ENCODE measurements at regions not wholly inside any gene's neighbourhood (a gene's known extent, or its start where the extent isn't known, plus 50 kb on each side); places are given as distances from the start of the nearest gene placed in this dataset.

DNA sequence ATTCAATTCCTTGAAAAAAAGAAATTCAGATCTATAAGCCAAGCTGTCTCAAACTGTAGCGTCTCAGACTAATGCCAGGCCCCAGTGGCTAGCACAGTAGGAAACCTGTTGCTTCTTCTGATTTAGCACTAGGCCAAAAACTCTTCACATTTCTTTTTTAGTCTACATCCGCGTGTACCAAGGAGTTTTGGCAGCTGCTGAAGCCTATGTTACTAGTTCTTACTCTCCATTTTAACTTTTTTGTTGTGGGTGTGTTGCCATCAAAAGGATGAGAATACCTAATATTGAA lies 65.0 kb upstream of the BTN3A2 start:
- H3K27ac Mint-ChIP-seq, result no peak overlapping the region
- H3K4me1 Mint-ChIP-seq (ENCODE audit: low read depth), result peaks cover 63% of the 10 kb centered on the region

DNA sequence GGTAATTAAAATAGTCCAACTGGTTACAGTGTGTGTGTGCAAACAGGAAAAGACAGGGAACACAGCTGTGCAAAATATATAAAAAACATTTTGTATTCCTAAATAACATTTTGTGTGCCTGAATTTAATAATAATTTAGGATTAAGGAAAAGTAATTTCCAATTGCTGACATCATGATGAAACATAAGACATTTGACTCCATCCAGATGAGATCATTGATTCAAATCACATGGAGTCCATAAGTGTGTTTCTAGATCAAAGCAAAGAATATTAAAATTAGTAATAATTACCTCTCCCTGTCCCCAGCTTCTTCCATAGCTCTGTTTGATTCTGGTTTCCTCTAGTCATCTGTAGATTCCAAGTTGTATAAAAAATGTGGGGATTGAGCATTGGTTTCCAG lies 64.6 kb upstream of the BTN3A2 start:
- Mint-ChIP-seq H3K4me3 (peak overlapping the region; percentile 56), H3K9me3 (peaks cover 8% of the 10 kb centered on the region), H3K4me1 (ENCODE audit: low read depth) (peaks cover 66% of the 10 kb centered on the region), H3K36me3 (ENCODE audit: low read depth) (no peaks in the 10 kb centered on the region), H3K27me3 (no peaks in the 10 kb centered on the region), H3K27ac (peak overlapping the region; percentile 85)

More for the DNA sequence above, 65.0 kb upstream of the BTN3A2 start:
- Mint-ChIP-seq H3K4me3 (no peak overlapping the region), H3K36me3 (ENCODE audit: low read depth) (no peaks in the 10 kb centered on the region), H3K9me3 (peaks cover 8% of the 10 kb centered on the region), H3K27me3 (no peaks in the 10 kb centered on the region)

DNA sequence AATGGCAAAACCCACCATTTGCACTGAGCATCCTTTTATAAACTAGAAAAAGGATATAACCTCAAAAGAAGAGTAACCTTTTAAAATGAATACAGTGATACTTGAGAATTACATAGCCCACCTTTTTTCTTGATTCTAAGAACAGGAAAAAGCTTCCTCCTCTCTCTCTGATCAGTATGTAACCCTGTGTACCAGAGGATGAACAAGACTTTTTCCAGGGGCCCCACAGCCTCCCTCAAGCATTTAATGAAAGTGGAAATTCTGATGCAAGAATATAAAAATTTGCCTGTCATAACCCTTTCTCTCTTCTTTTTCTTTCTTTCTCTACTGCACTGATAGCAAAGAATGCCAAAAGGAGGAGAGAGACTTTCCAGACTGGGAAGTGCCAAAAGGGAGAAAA lies 64.2 kb upstream of the BTN3A2 start:
- H3K4me1 Mint-ChIP-seq (ENCODE audit: low read depth), result peaks cover 66% of the 10 kb centered on the region
- peak overlapping the region; percentile 85 for H3K27ac Mint-ChIP-seq
- H3K9me3 Mint-ChIP-seq, result peaks cover 8% of the 10 kb centered on the region
- no peaks in the 10 kb centered on the region for H3K27me3 Mint-ChIP-seq
- peak overlapping the region; percentile 57 for H3K4me3 Mint-ChIP-seq
- no peaks in the 10 kb centered on the region for H3K36me3 Mint-ChIP-seq (ENCODE audit: low read depth)

DNA sequence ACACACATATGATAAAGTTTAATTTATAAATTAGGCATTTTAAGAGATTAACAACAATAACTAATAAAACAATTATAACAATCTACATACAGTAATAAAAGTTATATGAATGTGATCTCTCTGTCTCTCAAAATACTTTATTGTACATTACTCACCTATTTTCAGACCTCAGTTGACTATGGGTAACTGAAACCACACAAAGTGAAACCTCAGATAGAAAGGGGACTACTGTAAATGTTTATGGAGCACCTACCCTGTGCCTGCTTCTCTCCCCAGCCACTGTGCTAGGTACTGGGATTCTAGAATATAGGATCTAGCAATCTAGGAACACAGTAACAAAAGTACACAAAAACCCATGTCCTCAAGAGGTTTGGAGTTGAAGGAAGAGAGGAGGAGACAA lies 63.4 kb upstream of the BTN3A2 start:
- peak overlapping the region; percentile 22 for H3K4me3 Mint-ChIP-seq
- H3K36me3 Mint-ChIP-seq (ENCODE audit: low read depth), result no peaks in the 10 kb centered on the region
- H3K4me1 Mint-ChIP-seq (ENCODE audit: low read depth), result peaks cover 68% of the 10 kb centered on the region
- peaks cover 8% of the 10 kb centered on the region for H3K9me3 Mint-ChIP-seq
- no peaks in the 10 kb centered on the region for H3K27me3 Mint-ChIP-seq
- H3K27ac Mint-ChIP-seq, result peak overlapping the region; percentile 85

GRCh38 chr6:26302941-26303559 lies 61.9 kb upstream of the BTN3A2 start:
- Mint-ChIP-seq H3K27me3 (no peaks in the 10 kb centered on the region), H3K27ac (peak overlapping the region; percentile 45), H3K4me1 (ENCODE audit: low read depth) (peaks cover 70% of the 10 kb centered on the region), H3K36me3 (ENCODE audit: low read depth) (no peaks in the 10 kb centered on the region), H3K9me3 (peaks cover 8% of the 10 kb centered on the region), H3K4me3 (no peak overlapping the region)

DNA sequence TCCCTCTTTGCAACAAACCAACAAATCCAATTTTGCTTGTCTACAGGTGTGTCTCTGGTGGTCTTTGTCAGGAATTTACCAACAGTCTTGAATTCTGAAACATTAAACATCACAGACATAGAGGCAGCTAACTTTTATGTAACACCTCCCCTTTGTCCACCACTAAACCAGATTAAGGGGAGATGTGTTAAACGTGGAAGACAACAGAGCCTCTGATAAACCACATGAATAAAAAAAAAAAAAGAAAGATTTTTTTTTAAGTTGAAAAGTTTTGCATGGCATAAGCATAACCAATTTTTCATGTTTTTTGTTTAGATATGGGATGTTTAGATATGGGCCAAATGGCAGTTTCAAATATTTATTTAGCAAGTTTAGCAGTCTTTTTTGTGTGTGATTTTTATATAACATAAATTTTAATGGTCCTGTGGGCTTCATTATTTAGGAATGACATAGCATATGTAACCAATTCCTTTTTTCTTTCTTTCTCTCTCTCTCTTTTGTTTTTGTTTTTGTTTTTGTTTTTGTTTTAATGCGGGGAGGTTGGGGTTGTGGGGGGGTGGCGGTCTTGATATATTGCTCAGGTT lies 60.7 kb upstream of the BTN3A2 start:
- Mint-ChIP-seq H3K36me3 (ENCODE audit: low read depth) (no peaks in the 10 kb centered on the region), H3K27ac (peak overlapping the region; percentile 89), H3K27me3 (no peaks in the 10 kb centered on the region), H3K4me3 (peak overlapping the region; percentile 86), H3K9me3 (peaks cover 8% of the 10 kb centered on the region), H3K4me1 (ENCODE audit: low read depth) (peaks cover 69% of the 10 kb centered on the region)

DNA sequence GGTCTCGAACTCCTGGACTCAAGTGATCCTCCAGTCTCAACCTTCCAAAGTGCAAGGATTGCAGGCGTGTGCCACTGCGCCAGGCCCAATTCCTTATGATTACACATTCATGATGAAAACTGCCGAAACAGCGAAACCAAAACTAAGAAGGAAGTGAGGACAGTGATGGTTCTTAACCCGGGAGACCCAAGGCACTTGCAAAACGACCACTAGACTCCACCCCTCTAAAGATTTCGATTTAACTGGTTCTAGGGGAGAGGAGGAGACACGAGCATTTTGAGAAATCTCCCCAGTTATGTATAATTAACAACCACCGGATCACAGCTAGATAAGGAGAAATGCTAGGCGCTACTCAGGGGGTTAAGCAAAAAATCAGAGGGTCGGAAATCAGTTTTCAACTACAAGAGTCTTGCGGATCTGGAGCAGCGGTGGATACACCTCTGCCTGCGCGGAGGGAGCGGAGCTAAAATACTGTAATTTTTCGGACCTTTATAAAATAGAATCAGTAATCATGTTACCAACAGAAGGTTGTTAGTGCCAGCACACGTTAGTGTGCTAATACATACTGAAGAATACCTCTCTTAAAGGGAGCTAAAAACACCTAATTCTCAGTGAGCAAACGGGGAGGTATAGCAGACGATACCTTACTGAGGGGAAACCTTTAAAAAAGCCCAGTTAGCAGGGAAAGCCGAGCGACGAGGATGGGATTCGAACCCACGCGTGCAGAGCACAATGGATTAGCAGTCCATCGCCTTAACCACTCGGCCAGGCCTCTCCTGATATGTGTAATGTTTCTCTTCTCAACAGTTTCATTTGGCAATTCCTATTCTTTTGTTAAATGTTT lies 60.0 kb upstream of the BTN3A2 start:
- peak overlapping the region; percentile 89 for H3K27ac Mint-ChIP-seq
- H3K4me1 Mint-ChIP-seq (ENCODE audit: low read depth), result peaks cover 70% of the 10 kb centered on the region
- peaks cover 8% of the 10 kb centered on the region for H3K9me3 Mint-ChIP-seq
- no peaks in the 10 kb centered on the region for H3K27me3 Mint-ChIP-seq
- H3K36me3 Mint-ChIP-seq (ENCODE audit: low read depth), result no peaks in the 10 kb centered on the region
- H3K4me3 Mint-ChIP-seq, result peak overlapping the region; percentile 86

DNA sequence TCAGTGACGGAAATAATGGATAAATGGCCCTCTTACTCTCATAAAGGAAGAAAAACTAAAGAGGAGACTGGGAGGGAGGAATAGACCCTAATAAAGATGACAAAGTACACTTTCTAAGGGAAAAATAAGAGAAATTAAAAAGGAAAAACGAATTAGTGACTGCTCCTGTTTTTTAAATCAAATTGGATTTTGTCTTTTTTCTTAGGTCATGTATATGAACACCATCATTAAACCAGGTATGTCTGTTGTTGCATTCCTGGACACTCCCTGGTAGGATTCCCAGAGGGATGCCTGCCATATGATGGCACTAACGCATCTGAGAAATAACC lies 59.4 kb upstream of the BTN3A2 start:
- Mint-ChIP-seq H3K36me3 (ENCODE audit: low read depth) (no peaks in the 10 kb centered on the region), H3K27me3 (no peaks in the 10 kb centered on the region), H3K4me3 (peak overlapping the region; percentile 86), H3K27ac (peak overlapping the region; percentile 89), H3K4me1 (ENCODE audit: low read depth) (peaks cover 70% of the 10 kb centered on the region), H3K9me3 (peaks cover 8% of the 10 kb centered on the region)

GRCh38 chr6:26306232-26306631 lies 58.8 kb upstream of the BTN3A2 start:
- peaks cover 70% of the 10 kb centered on the region for H3K4me1 Mint-ChIP-seq (ENCODE audit: low read depth)
- no peaks in the 10 kb centered on the region for H3K36me3 Mint-ChIP-seq (ENCODE audit: low read depth)
- H3K4me3 Mint-ChIP-seq, result no peak overlapping the region
- H3K27me3 Mint-ChIP-seq, result no peaks in the 10 kb centered on the region
- H3K27ac Mint-ChIP-seq, result no peak overlapping the region
- H3K9me3 Mint-ChIP-seq, result peaks cover 8% of the 10 kb centered on the region

- H3K4me1 Mint-ChIP-seq (ENCODE audit: low read depth), result peaks cover 73% of the 10 kb centered on the region
- H3K36me3 Mint-ChIP-seq (ENCODE audit: low read depth), result peaks cover 9% of the 10 kb centered on the region
- peaks cover 10% of the 10 kb centered on the region for H3K27me3 Mint-ChIP-seq
- no peak overlapping the region for H3K4me3 Mint-ChIP-seq
- H3K9me3 Mint-ChIP-seq, result peaks cover 8% of the 10 kb centered on the region
- no peak overlapping the region for H3K27ac Mint-ChIP-seq
Observed at GRCh38 chr6:26307850-26308249, 57.1 kb upstream of the BTN3A2 start.

DNA sequence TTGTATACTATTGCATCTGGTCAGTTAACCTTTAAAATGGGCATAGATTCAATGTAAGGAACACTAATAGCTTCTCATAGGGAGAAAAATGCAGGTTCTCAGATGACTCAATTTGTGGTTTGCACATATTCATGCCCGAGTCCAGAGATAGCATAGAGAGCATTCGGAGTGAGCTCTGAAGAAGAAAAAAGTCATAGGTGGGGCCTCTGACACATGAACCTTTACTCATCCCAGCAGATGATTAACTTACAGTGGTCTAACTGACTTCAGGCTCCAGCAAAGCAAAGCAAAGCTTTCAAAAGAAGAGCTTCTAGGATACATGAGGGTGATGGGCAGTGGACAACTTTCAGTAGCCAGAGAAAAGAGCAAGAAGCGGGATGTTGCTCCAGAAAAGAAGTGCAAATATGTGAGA lies 55.3 kb upstream of the BTN3A2 start:
- Mint-ChIP-seq H3K4me1 (ENCODE audit: low read depth) (peaks cover 67% of the 10 kb centered on the region), H3K27ac (peak overlapping the region; percentile 49), H3K27me3 (peaks cover 13% of the 10 kb centered on the region), H3K9me3 (no peaks in the 10 kb centered on the region), H3K36me3 (ENCODE audit: low read depth) (peaks cover 14% of the 10 kb centered on the region), H3K4me3 (peak overlapping the region; percentile 44)

- Mint-ChIP-seq H3K27ac (peak overlapping the region; percentile 53), H3K27me3 (peaks cover 13% of the 10 kb centered on the region), H3K4me3 (peak overlapping the region; percentile 92), H3K4me1 (ENCODE audit: low read depth) (peaks cover 54% of the 10 kb centered on the region), H3K36me3 (ENCODE audit: low read depth) (peaks cover 14% of the 10 kb centered on the region), H3K9me3 (no peaks in the 10 kb centered on the region)
Observed at GRCh38 chr6:26311012-26311384, 54.0 kb upstream of the BTN3A2 start.

GRCh38 chr6:26311385-26312095 lies 53.5 kb upstream of the BTN3A2 start:
- peaks cover 14% of the 10 kb centered on the region for H3K36me3 Mint-ChIP-seq (ENCODE audit: low read depth)
- peak overlapping the region; percentile 86 for H3K27ac Mint-ChIP-seq
- H3K27me3 Mint-ChIP-seq, result peaks cover 13% of the 10 kb centered on the region
- peak overlapping the region; percentile 92 for H3K4me3 Mint-ChIP-seq
- H3K4me1 Mint-ChIP-seq (ENCODE audit: low read depth), result peaks cover 54% of the 10 kb centered on the region
- H3K9me3 Mint-ChIP-seq, result no peaks in the 10 kb centered on the region

- Mint-ChIP-seq H3K4me1 (ENCODE audit: low read depth) (peaks cover 54% of the 10 kb centered on the region), H3K9me3 (no peaks in the 10 kb centered on the region), H3K27me3 (peaks cover 13% of the 10 kb centered on the region), H3K4me3 (peak overlapping the region; percentile 92), H3K36me3 (ENCODE audit: low read depth) (peaks cover 14% of the 10 kb centered on the region), H3K27ac (peak overlapping the region; percentile 86)
Observed at GRCh38 chr6:26312096-26312463, 52.9 kb upstream of the BTN3A2 start.
